ENCODE measurements at regions not wholly inside any gene's neighbourhood (a gene's known extent, or its start where the extent isn't known, plus 50 kb on each side); places are given as distances from the start of the nearest gene placed in this dataset.

GRCh38 chr11:22491555-22492225, 133.9 kb downstream of the FANCF start:
- DNase-seq, result no peak

- DNase-seq, result no peak
These were observed 142.0 kb downstream of the SLC17A6 start for GRCh38 chr11:22479971-22480720.

- no peak for DNase-seq
These were observed 141.0 kb downstream of the SLC17A6 start for GRCh38 chr11:22479208-22479607.

GRCh38 chr11:22478169-22478568, 140.0 kb downstream of the SLC17A6 start:
- no peak for DNase-seq

- DNase-seq, result no peak
These were observed 139.1 kb downstream of the SLC17A6 start for GRCh38 chr11:22477312-22477711.

GRCh38 chr11:22476589-22476988, 138.4 kb downstream of the SLC17A6 start:
- DNase-seq, result no peak

GRCh38 chr11:22474616-22475015, 136.4 kb downstream of the SLC17A6 start:
- DNase-seq, result no peak

GRCh38 chr11:22473586-22473985, 135.4 kb downstream of the SLC17A6 start:
- no peak for DNase-seq

GRCh38 chr11:22472306-22472705, 134.1 kb downstream of the SLC17A6 start:
- no peak for DNase-seq

GRCh38 chr11:22471385-22471784, 133.2 kb downstream of the SLC17A6 start:
- no peak for DNase-seq

- no peak for DNase-seq
These were observed 129.6 kb downstream of the SLC17A6 start for GRCh38 chr11:22467741-22468140.

GRCh38 chr11:22467248-22467647, 129.1 kb downstream of the SLC17A6 start:
- no peak for DNase-seq

GRCh38 chr11:22466809-22467208, 128.6 kb downstream of the SLC17A6 start:
- no peak for DNase-seq

- DNase-seq, result no peak
These were observed 128.2 kb downstream of the SLC17A6 start for GRCh38 chr11:22466351-22466750.

- no peak for DNase-seq
These were observed 127.4 kb downstream of the SLC17A6 start for GRCh38 chr11:22465620-22466019.

- DNase-seq, result no peak
These were observed 123.4 kb downstream of the SLC17A6 start for GRCh38 chr11:22461626-22462025.

- DNase-seq, result no peak
These were observed 122.0 kb downstream of the SLC17A6 start for GRCh38 chr11:22460181-22460580.

- DNase-seq, result no peak
These were observed 120.9 kb downstream of the SLC17A6 start for GRCh38 chr11:22459048-22459447.

- no peak for DNase-seq
These were observed 120.0 kb downstream of the SLC17A6 start for GRCh38 chr11:22458161-22458560.

- DNase-seq, result no peak
These were observed 119.0 kb downstream of the SLC17A6 start for GRCh38 chr11:22456993-22457762.

GRCh38 chr11:22454461-22455090, 116.4 kb downstream of the SLC17A6 start:
- DNase-seq, result no peak

- no peak for DNase-seq
These were observed 111.3 kb downstream of the SLC17A6 start for GRCh38 chr11:22449441-22449840.

GRCh38 chr11:22444076-22444475, 105.9 kb downstream of the SLC17A6 start:
- DNase-seq, result no peak

All from right kidney (tissue), 1 donor.